ENCODE measurements at regions not wholly inside any gene's neighbourhood (a gene's known extent, or its start where the extent isn't known, plus 50 kb on each side); places are given as distances from the start of the nearest gene placed in this dataset.
"Not testable (repeated sequence)": the region's sequence is repeated elsewhere in the genome, so short reads cannot be mapped to it uniquely, and the experiment has no call there.

GRCh38 chr4:158122501-158122900 lies 50.3 kb downstream of the GASK1B start:
- DNase-seq (ENCODE audit: low read depth in 2 of 2), result no peak

GRCh38 chr4:158121161-158121579 lies 51.7 kb downstream of the GASK1B start:
- DNase-seq (ENCODE audit: low read depth in 2 of 2), result no peak

GRCh38 chr4:158120645-158121151 lies 52.1 kb downstream of the GASK1B start:
- not testable (repeated sequence) for DNase-seq (ENCODE audit: low read depth in 2 of 2)

GRCh38 chr4:158112611-158113010 lies 60.2 kb downstream of the GASK1B start:
- no peak for DNase-seq (ENCODE audit: low read depth in 2 of 2)

GRCh38 chr4:158111241-158111640 lies 61.6 kb downstream of the GASK1B start:
- no peak for DNase-seq (ENCODE audit: low read depth in 2 of 2)

GRCh38 chr4:158102904-158103303 lies 69.9 kb downstream of the GASK1B start:
- no peak for DNase-seq (ENCODE audit: low read depth in 2 of 2)

GRCh38 chr4:158099686-158100085 lies 73.1 kb downstream of the GASK1B start:
- no peak for DNase-seq (ENCODE audit: low read depth in 2 of 2)

GRCh38 chr4:158098802-158099201 lies 74.0 kb downstream of the GASK1B start:
- DNase-seq (ENCODE audit: low read depth in 2 of 2), result no peak

GRCh38 chr4:158094413-158095134 lies 78.3 kb downstream of the GASK1B start:
- no peak for DNase-seq (ENCODE audit: low read depth in 2 of 2)

GRCh38 chr4:158090323-158090722 lies 82.5 kb downstream of the GASK1B start:
- DNase-seq (ENCODE audit: low read depth in 2 of 2), result no peak

GRCh38 chr4:158089897-158090296 lies 82.9 kb downstream of the GASK1B start:
- DNase-seq (ENCODE audit: low read depth in 2 of 2), result not testable (repeated sequence)

- DNase-seq (ENCODE audit: low read depth in 2 of 2), result no peak
Observed at GRCh38 chr4:158080354-158080753, 92.5 kb downstream of the GASK1B start.

- DNase-seq (ENCODE audit: low read depth in 2 of 2), result no peak
Observed at GRCh38 chr4:158079661-158080060, 93.2 kb downstream of the GASK1B start.

- no peak for DNase-seq (ENCODE audit: low read depth in 2 of 2)
Observed at GRCh38 chr4:158077835-158078234, 95.0 kb downstream of the GASK1B start.

- DNase-seq (ENCODE audit: low read depth in 2 of 2), result no peak
Observed at GRCh38 chr4:158074851-158075250, 98.0 kb downstream of the GASK1B start.

- no peak for DNase-seq (ENCODE audit: low read depth in 2 of 2)
Observed at GRCh38 chr4:158071931-158072330, 100.9 kb downstream of the GASK1B start.

- no peak for DNase-seq (ENCODE audit: low read depth in 2 of 2)
Observed at GRCh38 chr4:158068068-158068467, 104.8 kb downstream of the GASK1B start.

- no peak for DNase-seq (ENCODE audit: low read depth in 2 of 2)
Observed at GRCh38 chr4:158067646-158068045, 105.2 kb downstream of the GASK1B start.

GRCh38 chr4:158065603-158066002 lies 107.2 kb downstream of the GASK1B start:
- no peak for DNase-seq (ENCODE audit: low read depth in 2 of 2)

- no peak for DNase-seq (ENCODE audit: low read depth in 2 of 2)
Observed at GRCh38 chr4:158065176-158065575, 107.6 kb downstream of the GASK1B start.

GRCh38 chr4:158056689-158057245 lies 116.1 kb downstream of the GASK1B start:
- DNase-seq (ENCODE audit: low read depth in 2 of 2), result no peak

- DNase-seq (ENCODE audit: low read depth in 2 of 2), result no peak
Observed at GRCh38 chr4:158055668-158056067, 117.2 kb downstream of the GASK1B start.

GRCh38 chr4:158053801-158054200 lies 119.0 kb downstream of the GASK1B start:
- no peak for DNase-seq (ENCODE audit: low read depth in 2 of 2)
